B cell (primary cell): ENCODE measurements at regions not wholly inside any gene's neighbourhood (a gene's known extent, or its start where the extent isn't known, plus 50 kb on each side); places are given as distances from the start of the nearest gene placed in this dataset.

Experiments
- ATAC-seq: fragments of 200-7000 bp; cut with Tn5 transposase; one replicate; pipeline ENCODE4 v1.10.0; 2021; ENCODE audit warnings: low read depth, mild to moderate bottlenecking, moderate number of reproducible peaks, moderate library complexity
- CTCF ChIA-PET: fragments of 350-600 bp; sonication (Branson Sonifier 250); formaldehyde crosslinking; loops from one replicate; lab custom pipeline; 2021; ENCODE audit warnings: antibody characterized with exemption, inconsistent platforms; lab: Charles Lee
- POLR2A ChIA-PET: fragments of 350-600 bp; sonication (Branson Sonifier 250); formaldehyde crosslinking; loops from one replicate; lab custom pipeline; 2021; ENCODE audit warnings: antibody characterized with exemption; lab: Charles Lee
- DNase-seq: peaks from one replicate; pipeline ENCODE4 v3.0.0; 2013
- H2AFZ ChIP-seq: 2 replicates; pipeline ENCODE4 v1.6.1; 2012; ENCODE audit warnings: mild to moderate bottlenecking, low read depth, low read length; ENCODE audit not compliant: insufficient read depth, poor library complexity, severe bottlenecking
- H3K27ac ChIP-seq, 2 donors: 1 replicate in 1 of 2; 2 replicates in 1 of 2; pipeline ENCODE4 v1.5.1; 2012 to 2013; ENCODE audit warnings: low read length in 2 of 2, mild to moderate bottlenecking in 2 of 2, moderate library complexity in 1 of 2
- H3K27me3 ChIP-seq, 4 experiments: fragments of 200-600 bp in 1 of 4; sonication (generic) in 1 of 4; replicated peaks in 1 of 4; 1 replicate in 2 of 4; 2 replicates in 2 of 4; pipeline versions ENCODE4 v1.6.1 to v1.7.0; 2013 to 2016; ENCODE audit warnings: low read length in 3 of 4, mild to moderate bottlenecking in 2 of 4, mixed read lengths in 1 of 4, moderate library complexity in 1 of 4; ENCODE audit not compliant: insufficient read depth in 4 of 4, control insufficient read depth in 3 of 4; ENCODE audit errors: control extremely low read depth in 1 of 4
- H3K36me3 ChIP-seq, 2 experiments: replicated peaks in 1 of 2; 1 replicate in 1 of 2; 2 replicates in 1 of 2; pipeline versions ENCODE4 v1.6.1 to v1.7.1; 2013; ENCODE audit warnings: low read length in 1 of 2; ENCODE audit not compliant: insufficient read depth in 2 of 2, control insufficient read depth in 1 of 2; ENCODE audit errors: control extremely low read depth in 1 of 2, extremely low read depth in 1 of 2
- H3K4me1 ChIP-seq, 2 donors: fragments of 200-600 bp in 1 of 2; sonication (generic) in 1 of 2; 1 replicate in 1 of 2; 2 replicates in 1 of 2; pipeline versions ENCODE4 v1.5.1 to v1.6.1; 2013 to 2017; ENCODE audit warnings: low read length in 2 of 2; ENCODE audit not compliant: control insufficient read depth in 2 of 2, insufficient read depth in 2 of 2
- H3K4me2 ChIP-seq: replicated peaks from 2 replicates; pipeline ENCODE3; 2012; ENCODE audit warnings: mild to moderate bottlenecking, low read depth, low read length; ENCODE audit not compliant: poor library complexity, severe bottlenecking
- H3K4me3 ChIP-seq, 5 experiments: fragments of 200-600 bp in 1 of 5; sonication (generic) in 1 of 5; 1 replicate in 3 of 5; 2 replicates in 2 of 5; pipeline versions ENCODE4 v1.5.1 to v1.7.0; 2011 to 2016; ENCODE audit warnings: low read length in 4 of 5, mild to moderate bottlenecking in 4 of 5, low read depth in 2 of 5, control low read depth in 1 of 5, moderate library complexity in 1 of 5; ENCODE audit not compliant: insufficient read depth in 1 of 5; ENCODE audit errors: control extremely low read depth in 1 of 5, extremely low read depth in 1 of 5
- H3K79me2 ChIP-seq: fragments of 200-600 bp; sonication (generic); one replicate; pipeline ENCODE4 v1.6.0; 2016; ENCODE audit warnings: low read length; ENCODE audit not compliant: control insufficient read depth, insufficient read depth
- H3K9ac ChIP-seq: fragments of 200-600 bp; sonication (generic); 2 replicates; pipeline ENCODE4 v1.6.1; 2017; ENCODE audit warnings: mild to moderate bottlenecking, low read length, moderate library complexity
- H3K9me3 ChIP-seq, 3 donors: one replicate each; pipeline versions ENCODE4 v1.6.1 to v1.7.1; 2013; ENCODE audit warnings: low read length in 2 of 3; ENCODE audit not compliant: control insufficient read depth in 2 of 3, insufficient read depth in 1 of 3; ENCODE audit errors: control extremely low read depth in 1 of 3
- H4K20me1 ChIP-seq: 2 replicates; pipeline ENCODE4 v1.6.0; 2012; ENCODE audit warnings: mild to moderate bottlenecking, low read length; ENCODE audit not compliant: insufficient read depth, control insufficient read depth, poor library complexity, severe bottlenecking
- H3K27ac Mint-ChIP-seq: one replicate; pipeline ENCODE4 v1.8.0; 2021; ENCODE audit warnings: mixed read lengths
- H3K27me3 Mint-ChIP-seq: one replicate; pipeline ENCODE4 v1.8.0; 2021; ENCODE audit warnings: mixed read lengths
- H3K4me1 Mint-ChIP-seq: one replicate; pipeline ENCODE4 v1.8.0; 2021; ENCODE audit warnings: mixed read lengths
- H3K4me3 Mint-ChIP-seq: one replicate; pipeline ENCODE4 v1.8.0; 2021; ENCODE audit warnings: mixed read lengths
- H3K9me3 Mint-ChIP-seq: one replicate; pipeline ENCODE4 v1.8.0; 2022; ENCODE audit warnings: mixed read lengths; ENCODE audit not compliant: insufficient read depth
- CTCF ChIP-seq: fragments of 200-600 bp; IDR thresholded peaks from one replicate; pipeline ENCODE4 v1.8.0; 2022; ENCODE audit warnings: antibody characterized with exemption, mild to moderate bottlenecking
- EZH2 ChIP-seq: IDR thresholded peaks from 2 replicates; pipeline ENCODE4 v1.6.1; 2012; ENCODE audit warnings: borderline replicate concordance, low read depth, mild to moderate bottlenecking, moderate library complexity, low read length; ENCODE audit not compliant: insufficient read depth, poor library complexity, severe bottlenecking
- WGBS: methylation state at CpG from one replicate; pipeline ENCODE4 v1.1.5; 2013; ENCODE audit warnings: missing lambda C conversion rate; ENCODE audit not compliant: insufficient coverage; 5-methylcytosine and 5-hydroxymethylcytosine counted together
- intact Hi-C: fragments of 100-400 bp; cut with micrococcal nuclease; formaldehyde crosslinking; loops from one replicate; pipeline ENCODE4 v1.10.0; 2022

DNA sequence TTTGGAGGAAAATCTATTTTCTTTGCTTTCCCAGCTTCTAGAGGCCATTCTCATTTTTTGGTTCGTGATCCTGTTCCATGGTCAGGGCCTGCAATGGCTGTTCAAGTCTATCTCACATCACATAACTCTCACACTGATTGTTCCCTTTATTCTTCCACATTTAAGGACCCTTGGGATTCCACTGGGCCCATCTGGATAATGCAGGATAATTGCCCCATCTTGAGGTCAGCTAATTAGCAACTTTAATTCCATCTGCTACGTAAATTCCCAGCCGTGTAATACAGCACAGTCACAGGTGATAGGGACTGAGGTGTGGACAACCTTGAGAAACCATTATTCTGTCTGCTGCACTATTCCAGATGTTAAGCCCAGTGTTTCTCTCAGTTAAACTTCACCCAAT, 311.6 kb upstream of the CNTN4 start:
- Histone ChIP-seq H3K79me2 (no peaks in the 10 kb centered on the region), H3K9ac (no peak overlapping the region), H3K4me3 (no peak overlapping the region), H4K20me1 (no peaks in the 10 kb centered on the region), H3K4me2 (no peak overlapping the region), H3K9me3 (peaks cover 0 to 6% (median 0%) of the 10 kb centered on the region in 3 donors), H3K27ac (no peak overlapping the region), H3K4me1 (no peaks in the 10 kb centered on the region), H2AFZ (no peak overlapping the region), H3K27me3 (no peaks in the 10 kb centered on the region), H3K36me3 (no peaks in the 10 kb centered on the region)
- ChIA-PET CTCF (no interaction called here), POLR2A (no interaction called here)
- Mint-ChIP-seq H3K9me3 (peaks cover 5% of the 10 kb centered on the region), H3K4me1 (no peaks in the 10 kb centered on the region), H3K27me3 (no peaks in the 10 kb centered on the region), H3K4me3 (no peak overlapping the region), H3K27ac (no peak overlapping the region)
- WGBS: 93% methylated on average over 3 of the region's 3 CpGs
- intact Hi-C loops: no loop called here
- no peak for TF ChIP-seq CTCF
- no peak for TF ChIP-seq EZH2
- DNase-seq (no peak), ATAC-seq (no peak)

DNA sequence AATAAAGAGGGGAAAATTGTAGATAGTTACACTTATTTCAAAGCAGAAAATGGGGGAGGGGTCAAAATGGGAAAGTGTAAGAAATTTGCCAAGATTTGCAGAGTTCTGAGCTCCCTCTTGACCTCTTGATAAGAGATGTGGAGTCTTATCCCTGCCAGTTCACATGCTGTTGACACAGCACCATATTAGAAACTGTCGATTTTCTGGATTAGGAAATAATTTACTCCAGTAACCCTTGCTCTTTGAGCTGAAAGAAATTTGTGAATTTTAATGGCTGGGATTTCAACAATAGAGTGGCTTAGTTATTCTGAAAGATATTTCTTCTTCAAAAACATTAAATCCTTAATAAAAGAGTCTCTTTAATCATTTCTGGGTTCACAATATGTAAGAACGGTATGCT, 306.2 kb upstream of the CNTN4 start:
- POLR2A ChIA-PET: no interaction called here

More for the DNA sequence above, 306.2 kb upstream of the CNTN4 start:
- Histone ChIP-seq H2AFZ (no peak overlapping the region), H3K4me1 (no peaks in the 10 kb centered on the region), H3K36me3 (no peaks in the 10 kb centered on the region), H4K20me1 (no peaks in the 10 kb centered on the region), H3K27ac (no peak overlapping the region), H3K9me3 (no peaks in the 10 kb centered on the region), H3K9ac (no peak overlapping the region), H3K4me2 (no peak overlapping the region), H3K79me2 (no peaks in the 10 kb centered on the region), H3K27me3 (no peaks in the 10 kb centered on the region), H3K4me3 (no peak overlapping the region)
- Mint-ChIP-seq H3K4me3 (no peak overlapping the region), H3K4me1 (no peaks in the 10 kb centered on the region), H3K9me3 (peaks cover 5% of the 10 kb centered on the region), H3K27me3 (no peaks in the 10 kb centered on the region), H3K27ac (no peak overlapping the region)
- TF ChIP-seq EZH2 (no peak), CTCF (no peak)
- DNase-seq: no peak
- CTCF ChIA-PET: no interaction called here
- intact Hi-C loops: no loop called here
- no CpG with 5 or more reads among the region's 2 CpGs for WGBS
- ATAC-seq: no peak
